HEK293 (cell line): ENCODE measurements at regions not wholly inside any gene's neighbourhood (a gene's known extent, or its start where the extent isn't known, plus 50 kb on each side); places are given as distances from the start of the nearest gene placed in this dataset.

Experiments
- CTCF ChIA-PET: fragments of 350-600 bp; formaldehyde crosslinking; extraction: SDS; loops from one replicate; lab custom pipeline; 2021; ENCODE audit warnings: antibody characterized with exemption; lab: Yijun Ruan, JAX
- POLR2A ChIA-PET: fragments of 300-600 bp; formaldehyde crosslinking; extraction: SDS; loops from one replicate; lab custom pipeline; 2020; ENCODE audit warnings: antibody characterized with exemption, inconsistent platforms; lab: Yijun Ruan, JAX
- H3K27ac ChIP-seq: fragments of 200-500 bp; sonication (Bioruptor generic); 2 replicates; pipeline ENCODE4 v1.5.1; 2014; ENCODE audit warnings: low read depth, low read length, control low read depth, inconsistent platforms; ENCODE audit errors: extremely low read depth
- H3K36me3 ChIP-seq, 2 experiments: fragments of 200-500 bp in 1 of 2; sonication (Bioruptor generic) in 1 of 2; 1 replicate in 1 of 2; 2 replicates in 1 of 2; pipeline ENCODE4 v1.5.1; 2014 to 2017; ENCODE audit warnings: inconsistent platforms in 2 of 2, low read length in 2 of 2; ENCODE audit not compliant: control insufficient read depth in 2 of 2, insufficient read depth in 1 of 2
- H3K4me1 ChIP-seq: fragments of 200-500 bp; sonication (Bioruptor generic); 2 replicates; pipeline ENCODE4 v1.5.1; 2014; ENCODE audit warnings: mild to moderate bottlenecking, low read length, inconsistent platforms; ENCODE audit not compliant: control insufficient read depth, insufficient read depth
- H3K4me3 ChIP-seq: 2 replicates; pipeline ENCODE4 v1.5.1; 2011; ENCODE audit warnings: low read depth, mild to moderate bottlenecking, control low read depth, low read length, moderate library complexity
- H3K9me3 ChIP-seq: fragments of 200-500 bp; sonication (Bioruptor generic); 2 replicates; pipeline ENCODE4 v1.5.1; 2014; ENCODE audit warnings: low read depth, low read length, inconsistent platforms; ENCODE audit not compliant: control insufficient read depth, insufficient read depth
- BCL11B ChIP-seq: fragments of 450-650 bp; formaldehyde crosslinking; IDR thresholded peaks from 2 replicates; pipeline ENCODE4 v1.5.1; 2016; ENCODE audit warnings: low read depth, missing biosample characterization, missing genetic modification characterization
- PRDM1 ChIP-seq: fragments of 450-650 bp; formaldehyde crosslinking; IDR thresholded peaks from 2 replicates; pipeline ENCODE4; 2016; ENCODE audit warnings: missing biosample characterization, missing genetic modification characterization
- ZNF138 ChIP-seq: fragments of 450-650 bp; formaldehyde crosslinking; IDR thresholded peaks from 2 replicates; pipeline ENCODE4 v1.5.1; 2016; ENCODE audit warnings: missing biosample characterization, missing genetic modification characterization, borderline replicate concordance
- ZNF140 ChIP-seq: fragments of 450-650 bp; formaldehyde crosslinking; IDR thresholded peaks from 2 replicates; pipeline ENCODE4 v1.5.1; 2016; ENCODE audit warnings: missing biosample characterization, missing genetic modification characterization
- ZNF157 ChIP-seq: fragments of 450-650 bp; formaldehyde crosslinking; IDR thresholded peaks from 2 replicates; pipeline ENCODE4 v1.5.1; 2016; ENCODE audit warnings: missing biosample characterization, missing genetic modification characterization
- ZNF169 ChIP-seq: fragments of 450-650 bp; formaldehyde crosslinking; IDR thresholded peaks from 2 replicates; pipeline ENCODE4 v1.5.1; 2016; ENCODE audit warnings: missing biosample characterization, missing genetic modification characterization
- ZNF2 ChIP-seq: fragments of 450-650 bp; formaldehyde crosslinking; IDR thresholded peaks from 2 replicates; pipeline ENCODE4 v1.5.1; 2016; ENCODE audit warnings: missing biosample characterization, missing genetic modification characterization
- ZNF292 ChIP-seq: fragments of 450-650 bp; formaldehyde crosslinking; IDR thresholded peaks from 2 replicates; pipeline ENCODE4 v1.5.1; 2016; ENCODE audit warnings: low read depth, missing biosample characterization, missing genetic modification characterization, borderline replicate concordance
- ZNF391 ChIP-seq: fragments of 450-650 bp; formaldehyde crosslinking; IDR thresholded peaks from 2 replicates; pipeline ENCODE4 v1.5.1; 2016; ENCODE audit warnings: low read depth, missing biosample characterization, missing genetic modification characterization, borderline replicate concordance
- ZNF560 ChIP-seq: fragments of 450-650 bp; formaldehyde crosslinking; IDR thresholded peaks from 2 replicates; pipeline ENCODE4 v1.5.1; 2017; ENCODE audit warnings: missing biosample characterization, missing genetic modification characterization, borderline replicate concordance
- ZNF600 ChIP-seq: fragments of 450-650 bp; formaldehyde crosslinking; IDR thresholded peaks from 2 replicates; pipeline ENCODE4 v1.5.1; 2016; ENCODE audit warnings: missing biosample characterization, missing genetic modification characterization
- ZNF660 ChIP-seq: fragments of 450-650 bp; IDR thresholded peaks from 2 replicates; pipeline ENCODE4 v1.5.1; 2018; ENCODE audit warnings: missing biosample characterization, mild to moderate bottlenecking, missing genetic modification characterization
- TF ChIP-seq, protein P1 (sequence below): fragments of 450-650 bp; formaldehyde crosslinking; IDR thresholded peaks from 2 replicates; pipeline ENCODE4 v1.5.1; 2016; ENCODE audit warnings: missing biosample characterization, missing genetic modification characterization, borderline replicate concordance
- TF ChIP-seq, protein P2 (sequence below): fragments of 450-650 bp; formaldehyde crosslinking; IDR thresholded peaks from 2 replicates; pipeline ENCODE4 v1.5.1; 2016; ENCODE audit warnings: missing biosample characterization, missing genetic modification characterization
- TF ChIP-seq, protein P3 (sequence below): fragments of 450-650 bp; formaldehyde crosslinking; IDR thresholded peaks from 2 replicates; pipeline ENCODE4 v1.5.1; 2017; ENCODE audit warnings: missing biosample characterization, missing genetic modification characterization
- TF ChIP-seq, protein P4 (sequence below): fragments of 450-650 bp; formaldehyde crosslinking; IDR thresholded peaks from 2 replicates; pipeline ENCODE4 v1.5.1; 2016; ENCODE audit warnings: missing biosample characterization, missing genetic modification characterization
- TF ChIP-seq, protein P5 (sequence below): fragments of 450-650 bp; formaldehyde crosslinking; IDR thresholded peaks from 2 replicates; pipeline ENCODE4 v1.5.1; 2017; ENCODE audit warnings: missing biosample characterization, mild to moderate bottlenecking, missing genetic modification characterization, moderate library complexity
- TF ChIP-seq, protein P6 (sequence below): fragments of 450-650 bp; formaldehyde crosslinking; IDR thresholded peaks from 2 replicates; pipeline ENCODE4 v1.5.1; 2017; ENCODE audit warnings: missing biosample characterization, missing genetic modification characterization

DNA sequence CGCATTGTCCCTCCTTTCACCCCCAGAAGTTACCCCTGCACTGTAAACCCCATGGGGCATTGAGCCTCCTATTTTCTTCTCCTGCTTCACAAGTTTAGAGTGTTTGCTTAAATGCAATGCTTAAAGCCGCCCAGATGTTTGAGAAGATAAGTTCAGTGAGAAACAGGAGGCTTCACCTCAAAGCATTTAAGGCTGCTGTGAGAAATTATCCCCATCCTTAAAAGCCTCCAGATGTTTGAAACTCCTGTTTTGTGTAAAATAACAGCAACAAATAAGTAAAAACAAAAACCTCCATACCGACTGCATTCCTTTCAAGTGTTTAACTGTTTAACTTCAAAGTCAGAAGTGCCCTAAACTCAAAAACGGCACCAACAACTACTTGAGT is 81.8 kb downstream of the RTP5 start (continued):
- TF ChIP-seq, protein P1, sequence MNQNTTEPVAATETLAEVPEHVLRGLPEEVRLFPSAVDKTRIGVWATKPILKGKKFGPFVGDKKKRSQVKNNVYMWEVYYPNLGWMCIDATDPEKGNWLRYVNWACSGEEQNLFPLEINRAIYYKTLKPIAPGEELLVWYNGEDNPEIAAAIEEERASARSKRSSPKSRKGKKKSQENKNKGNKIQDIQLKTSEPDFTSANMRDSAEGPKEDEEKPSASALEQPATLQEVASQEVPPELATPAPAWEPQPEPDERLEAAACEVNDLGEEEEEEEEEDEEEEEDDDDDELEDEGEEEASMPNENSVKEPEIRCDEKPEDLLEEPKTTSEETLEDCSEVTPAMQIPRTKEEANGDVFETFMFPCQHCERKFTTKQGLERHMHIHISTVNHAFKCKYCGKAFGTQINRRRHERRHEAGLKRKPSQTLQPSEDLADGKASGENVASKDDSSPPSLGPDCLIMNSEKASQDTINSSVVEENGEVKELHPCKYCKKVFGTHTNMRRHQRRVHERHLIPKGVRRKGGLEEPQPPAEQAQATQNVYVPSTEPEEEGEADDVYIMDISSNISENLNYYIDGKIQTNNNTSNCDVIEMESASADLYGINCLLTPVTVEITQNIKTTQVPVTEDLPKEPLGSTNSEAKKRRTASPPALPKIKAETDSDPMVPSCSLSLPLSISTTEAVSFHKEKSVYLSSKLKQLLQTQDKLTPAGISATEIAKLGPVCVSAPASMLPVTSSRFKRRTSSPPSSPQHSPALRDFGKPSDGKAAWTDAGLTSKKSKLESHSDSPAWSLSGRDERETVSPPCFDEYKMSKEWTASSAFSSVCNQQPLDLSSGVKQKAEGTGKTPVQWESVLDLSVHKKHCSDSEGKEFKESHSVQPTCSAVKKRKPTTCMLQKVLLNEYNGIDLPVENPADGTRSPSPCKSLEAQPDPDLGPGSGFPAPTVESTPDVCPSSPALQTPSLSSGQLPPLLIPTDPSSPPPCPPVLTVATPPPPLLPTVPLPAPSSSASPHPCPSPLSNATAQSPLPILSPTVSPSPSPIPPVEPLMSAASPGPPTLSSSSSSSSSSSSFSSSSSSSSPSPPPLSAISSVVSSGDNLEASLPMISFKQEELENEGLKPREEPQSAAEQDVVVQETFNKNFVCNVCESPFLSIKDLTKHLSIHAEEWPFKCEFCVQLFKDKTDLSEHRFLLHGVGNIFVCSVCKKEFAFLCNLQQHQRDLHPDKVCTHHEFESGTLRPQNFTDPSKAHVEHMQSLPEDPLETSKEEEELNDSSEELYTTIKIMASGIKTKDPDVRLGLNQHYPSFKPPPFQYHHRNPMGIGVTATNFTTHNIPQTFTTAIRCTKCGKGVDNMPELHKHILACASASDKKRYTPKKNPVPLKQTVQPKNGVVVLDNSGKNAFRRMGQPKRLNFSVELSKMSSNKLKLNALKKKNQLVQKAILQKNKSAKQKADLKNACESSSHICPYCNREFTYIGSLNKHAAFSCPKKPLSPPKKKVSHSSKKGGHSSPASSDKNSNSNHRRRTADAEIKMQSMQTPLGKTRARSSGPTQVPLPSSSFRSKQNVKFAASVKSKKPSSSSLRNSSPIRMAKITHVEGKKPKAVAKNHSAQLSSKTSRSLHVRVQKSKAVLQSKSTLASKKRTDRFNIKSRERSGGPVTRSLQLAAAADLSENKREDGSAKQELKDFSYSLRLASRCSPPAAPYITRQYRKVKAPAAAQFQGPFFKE (tag by site-specific recombination) = no peak
- TF ChIP-seq, protein P2, sequence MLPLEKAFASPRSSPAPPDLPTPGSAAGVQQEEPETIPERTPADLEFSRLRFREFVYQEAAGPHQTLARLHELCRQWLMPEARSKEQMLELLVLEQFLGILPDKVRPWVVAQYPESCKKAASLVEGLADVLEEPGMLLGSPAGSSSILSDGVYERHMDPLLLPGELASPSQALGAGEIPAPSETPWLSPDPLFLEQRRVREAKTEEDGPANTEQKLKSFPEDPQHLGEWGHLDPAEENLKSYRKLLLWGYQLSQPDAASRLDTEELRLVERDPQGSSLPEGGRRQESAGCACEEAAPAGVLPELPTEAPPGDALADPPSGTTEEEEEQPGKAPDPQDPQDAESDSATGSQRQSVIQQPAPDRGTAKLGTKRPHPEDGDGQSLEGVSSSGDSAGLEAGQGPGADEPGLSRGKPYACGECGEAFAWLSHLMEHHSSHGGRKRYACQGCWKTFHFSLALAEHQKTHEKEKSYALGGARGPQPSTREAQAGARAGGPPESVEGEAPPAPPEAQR = no peak
- TF ChIP-seq ZNF560 (tag by site-specific recombination) (no peak), PRDM1 (tag by site-specific recombination) (no peak), ZNF140 (tag by site-specific recombination) (no peak), ZNF157 (tag by site-specific recombination) (no peak), ZNF292 (tag by site-specific recombination) (no peak)
- TF ChIP-seq, protein P3, sequence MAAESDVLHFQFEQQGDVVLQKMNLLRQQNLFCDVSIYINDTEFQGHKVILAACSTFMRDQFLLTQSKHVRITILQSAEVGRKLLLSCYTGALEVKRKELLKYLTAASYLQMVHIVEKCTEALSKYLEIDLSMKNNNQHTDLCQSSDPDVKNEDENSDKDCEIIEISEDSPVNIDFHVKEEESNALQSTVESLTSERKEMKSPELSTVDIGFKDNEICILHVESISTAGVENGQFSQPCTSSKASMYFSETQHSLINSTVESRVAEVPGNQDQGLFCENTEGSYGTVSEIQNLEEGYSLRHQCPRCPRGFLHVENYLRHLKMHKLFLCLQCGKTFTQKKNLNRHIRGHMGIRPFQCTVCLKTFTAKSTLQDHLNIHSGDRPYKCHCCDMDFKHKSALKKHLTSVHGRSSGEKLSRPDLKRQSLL = no peak

DNA sequence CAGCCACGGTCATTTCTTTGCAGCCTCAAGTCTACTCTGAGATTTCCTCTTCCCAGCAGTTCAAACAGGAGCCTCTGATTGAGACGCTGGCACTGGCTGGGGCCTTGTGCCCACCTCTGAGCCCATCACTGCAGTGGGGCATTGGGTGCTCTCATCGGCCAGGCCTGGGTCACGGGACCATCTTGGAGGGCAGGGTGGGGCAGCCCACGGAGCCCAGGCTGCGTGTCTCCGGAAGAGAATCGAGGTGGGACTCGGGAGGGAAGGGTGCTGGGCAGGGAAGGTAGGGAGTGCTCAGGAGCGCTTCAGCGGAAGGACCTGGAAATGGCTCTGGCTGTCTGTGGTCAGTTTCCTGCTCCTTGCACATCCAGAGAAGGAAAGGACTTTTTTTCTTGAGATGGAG is 82.4 kb downstream of the RTP5 start:
- Histone ChIP-seq H3K9me3 (no peaks in the 10 kb centered on the region), H3K4me1 (no peaks in the 10 kb centered on the region), H3K36me3 (no peaks in the 10 kb centered on the region), H3K4me3 (no peak overlapping the region), H3K27ac (no peak overlapping the region)
- ChIA-PET CTCF (interaction anchor here (0.8 to 1.8 kb wide), 9 partner anchors 8 to 154 kb away, joined by 3 to 19 read pairs (median 4); no protein-coding TSS in a partner anchor), POLR2A (no interaction called here)
- TF ChIP-seq ZNF169 (tag by site-specific recombination) = no peak
- no peak for TF ChIP-seq ZNF600 (tag by site-specific recombination)
- no peak for TF ChIP-seq ZNF292 (tag by site-specific recombination)

DNA sequence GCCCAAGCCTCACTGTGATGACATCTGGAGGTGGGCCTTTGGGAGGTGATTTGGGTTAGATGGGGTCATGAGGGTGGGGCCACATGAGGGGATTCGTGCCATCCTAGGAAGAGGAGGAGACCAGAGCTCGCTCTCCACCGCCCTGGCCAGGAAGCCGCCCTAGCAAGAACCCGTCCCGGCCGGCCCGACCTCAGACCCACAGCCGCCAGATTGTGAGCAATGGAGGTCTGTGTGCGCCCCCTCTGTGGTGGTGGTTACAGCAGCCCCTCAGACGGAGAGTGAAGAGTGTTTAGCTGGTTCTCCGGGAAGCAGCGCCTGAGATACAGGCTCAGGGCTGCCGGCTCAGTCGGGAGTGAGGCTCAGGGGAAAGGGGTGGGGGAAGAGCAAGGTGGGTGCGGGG is 83.3 kb downstream of the RTP5 start:
- no peaks in the 10 kb centered on the region for H3K9me3 ChIP-seq
- TF ChIP-seq ZNF660 (tag by site-specific recombination) = no peak
- TF ChIP-seq, protein P4, sequence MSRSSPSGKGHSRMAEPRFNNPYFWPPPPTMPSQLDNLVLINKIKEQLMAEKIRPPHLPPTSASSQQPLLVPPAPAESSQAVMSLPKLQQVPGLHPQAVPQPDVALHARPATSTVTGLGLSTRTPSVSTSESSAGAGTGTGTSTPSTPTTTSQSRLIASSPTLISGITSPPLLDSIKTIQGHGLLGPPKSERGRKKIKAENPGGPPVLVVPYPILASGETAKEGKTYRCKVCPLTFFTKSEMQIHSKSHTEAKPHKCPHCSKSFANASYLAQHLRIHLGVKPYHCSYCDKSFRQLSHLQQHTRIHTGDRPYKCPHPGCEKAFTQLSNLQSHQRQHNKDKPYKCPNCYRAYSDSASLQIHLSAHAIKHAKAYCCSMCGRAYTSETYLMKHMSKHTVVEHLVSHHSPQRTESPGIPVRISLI (tag by site-specific recombination) = no peak
- no peak for TF ChIP-seq BCL11B (tag by site-specific recombination)
- TF ChIP-seq, protein P5, sequence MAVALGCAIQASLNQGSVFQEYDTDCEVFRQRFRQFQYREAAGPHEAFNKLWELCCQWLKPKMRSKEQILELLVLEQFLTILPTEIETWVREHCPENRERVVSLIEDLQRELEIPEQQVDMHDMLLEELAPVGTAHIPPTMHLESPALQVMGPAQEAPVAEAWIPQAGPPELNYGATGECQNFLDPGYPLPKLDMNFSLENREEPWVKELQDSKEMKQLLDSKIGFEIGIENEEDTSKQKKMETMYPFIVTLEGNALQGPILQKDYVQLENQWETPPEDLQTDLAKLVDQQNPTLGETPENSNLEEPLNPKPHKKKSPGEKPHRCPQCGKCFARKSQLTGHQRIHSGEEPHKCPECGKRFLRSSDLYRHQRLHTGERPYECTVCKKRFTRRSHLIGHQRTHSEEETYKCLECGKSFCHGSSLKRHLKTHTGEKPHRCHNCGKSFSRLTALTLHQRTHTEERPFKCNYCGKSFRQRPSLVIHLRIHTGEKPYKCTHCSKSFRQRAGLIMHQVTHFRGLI = no peak
- no peak for TF ChIP-seq ZNF2
- TF ChIP-seq ZNF138 (tag by site-specific recombination) = no peak
- TF ChIP-seq, protein P6, sequence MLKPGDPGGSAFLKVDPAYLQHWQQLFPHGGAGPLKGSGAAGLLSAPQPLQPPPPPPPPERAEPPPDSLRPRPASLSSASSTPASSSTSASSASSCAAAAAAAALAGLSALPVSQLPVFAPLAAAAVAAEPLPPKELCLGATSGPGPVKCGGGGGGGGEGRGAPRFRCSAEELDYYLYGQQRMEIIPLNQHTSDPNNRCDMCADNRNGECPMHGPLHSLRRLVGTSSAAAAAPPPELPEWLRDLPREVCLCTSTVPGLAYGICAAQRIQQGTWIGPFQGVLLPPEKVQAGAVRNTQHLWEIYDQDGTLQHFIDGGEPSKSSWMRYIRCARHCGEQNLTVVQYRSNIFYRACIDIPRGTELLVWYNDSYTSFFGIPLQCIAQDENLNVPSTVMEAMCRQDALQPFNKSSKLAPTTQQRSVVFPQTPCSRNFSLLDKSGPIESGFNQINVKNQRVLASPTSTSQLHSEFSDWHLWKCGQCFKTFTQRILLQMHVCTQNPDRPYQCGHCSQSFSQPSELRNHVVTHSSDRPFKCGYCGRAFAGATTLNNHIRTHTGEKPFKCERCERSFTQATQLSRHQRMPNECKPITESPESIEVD (tag by site-specific recombination) = no peak
- TF ChIP-seq ZNF391 (tag by site-specific recombination) = no peak
- no peak for TF ChIP-seq ZNF169 (tag by site-specific recombination)
- CTCF ChIA-PET = interaction anchor here (1.2 kb wide), 1 partner anchor 47 kb away, joined by 3 read pairs; no protein-coding TSS in a partner anchor
- no peaks in the 10 kb centered on the region for H3K4me1 ChIP-seq
- POLR2A ChIA-PET = no interaction called here
- H3K4me3 ChIP-seq = no peak overlapping the region
- H3K36me3 ChIP-seq = no peaks in the 10 kb centered on the region
- no peak overlapping the region for H3K27ac ChIP-seq
